GM12892 (cell line): ENCODE measurements at regions not wholly inside any gene's neighbourhood (a gene's known extent, or its start where the extent isn't known, plus 50 kb on each side); places are given as distances from the start of the nearest gene placed in this dataset.

Experiments used
- DNase-seq: peaks from one replicate; pipeline ENCODE4 v3.0.0; 2011; ENCODE audit not compliant: insufficient read length
- FAIRE-seq: peaks from 2 replicates; lab custom pipeline; 2011; peaks lifted over from hg19 to GRCh38; lab: Jason Lieb, UNC
- POLR2A ChIP-seq: IDR thresholded peaks from 2 replicates; pipeline ENCODE4 v1.6.1; 2011; ENCODE audit warnings: low read depth, low read length, control low read depth
- POLR2AphosphoS5 ChIP-seq: IDR thresholded peaks from 2 replicates; pipeline ENCODE4 v1.6.1; 2011; ENCODE audit warnings: low read depth, low read length, control low read depth
- TAF1 ChIP-seq: IDR thresholded peaks from 2 replicates; pipeline ENCODE4 v1.6.1; 2011; ENCODE audit warnings: low read depth, mild to moderate bottlenecking, control low read depth, low read length, borderline replicate concordance

DNA sequence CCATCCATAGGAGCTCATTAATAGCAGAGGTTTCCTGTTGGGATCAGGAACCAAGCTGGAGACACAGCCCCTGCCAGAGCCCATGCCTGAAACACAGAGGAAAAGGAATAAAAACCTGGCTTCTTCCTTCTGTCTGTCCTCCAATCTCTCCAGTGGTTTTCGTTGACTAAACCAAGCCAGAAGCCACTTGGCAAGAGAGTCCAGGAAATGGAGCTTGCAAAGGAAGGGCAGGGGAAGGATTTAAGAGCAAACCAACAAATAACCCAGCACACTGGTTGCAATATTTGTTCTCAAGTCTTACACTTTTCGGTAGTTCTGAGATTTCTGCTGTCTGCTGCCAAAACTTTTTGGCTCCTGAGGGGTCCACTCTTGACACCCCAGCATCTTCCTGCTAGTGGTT is 137.0 kb upstream of the BMP2 start:
- no peak for FAIRE-seq
- no peak for DNase-seq
- TF ChIP-seq TAF1 (no peak), POLR2A (no peak), POLR2AphosphoS5 (no peak)

- FAIRE-seq (no peak), DNase-seq (no peak)
- TF ChIP-seq POLR2A (no peak), TAF1 (no peak), POLR2AphosphoS5 (no peak)
Measured at GRCh38 chr20:6629564-6629963, 137.9 kb upstream of the BMP2 start.

- FAIRE-seq (no peak), DNase-seq (no peak)
- TF ChIP-seq TAF1 (no peak), POLR2AphosphoS5 (no peak), POLR2A (no peak)
Measured at GRCh38 chr20:6626805-6627204, 140.7 kb upstream of the BMP2 start.

DNA sequence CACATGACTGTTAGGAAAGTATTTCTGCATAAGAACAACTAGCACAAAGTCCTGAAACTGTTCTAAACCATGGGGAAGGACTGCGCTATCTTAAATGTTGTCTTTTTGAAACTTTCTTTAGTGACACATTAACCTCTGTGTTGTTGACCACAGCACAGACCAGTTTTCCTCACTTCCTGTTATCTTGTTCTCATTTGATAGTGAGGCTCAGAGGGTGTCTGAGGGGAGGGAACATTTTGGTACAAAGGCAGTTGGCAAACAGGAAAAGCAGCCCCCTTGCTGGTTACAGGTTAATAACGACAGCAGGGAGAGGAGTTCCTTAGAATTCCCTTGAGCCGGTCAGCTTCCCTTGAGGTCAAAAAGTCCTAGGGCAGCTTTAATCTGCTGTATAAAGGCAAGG is 143.5 kb upstream of the BMP2 start:
- no peak for DNase-seq
- FAIRE-seq = no peak
- TF ChIP-seq TAF1 = no peak
- TF ChIP-seq POLR2AphosphoS5 = no peak
- TF ChIP-seq POLR2A = no peak

- no peak for TF ChIP-seq POLR2AphosphoS5
- TF ChIP-seq POLR2A = no peak
- TF ChIP-seq TAF1 = no peak
- FAIRE-seq (no peak), DNase-seq (no peak)
Measured at GRCh38 chr20:6622041-6622440, 145.4 kb upstream of the BMP2 start.

DNA sequence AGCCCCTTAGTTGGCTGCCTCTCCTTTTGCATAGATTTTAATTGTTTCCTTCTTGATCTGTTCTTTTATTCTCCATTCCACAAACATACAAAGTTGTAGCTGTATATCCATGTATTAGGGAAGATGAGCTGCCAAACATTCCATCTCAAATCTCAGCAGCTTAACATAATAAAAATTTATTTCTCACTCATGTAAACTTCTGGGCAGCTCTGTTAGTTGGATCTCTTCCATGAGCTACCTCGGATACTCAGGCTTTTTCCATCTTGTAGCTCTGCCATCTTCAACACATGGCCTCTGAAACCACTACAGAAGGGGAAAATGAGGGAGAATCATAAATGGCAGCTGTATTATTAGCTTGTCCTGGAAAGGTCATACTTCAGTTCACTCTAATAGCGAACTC is 149.4 kb upstream of the BMP2 start:
- TF ChIP-seq POLR2A (no peak), POLR2AphosphoS5 (no peak)
- FAIRE-seq (no peak), DNase-seq (no peak)

DNA sequence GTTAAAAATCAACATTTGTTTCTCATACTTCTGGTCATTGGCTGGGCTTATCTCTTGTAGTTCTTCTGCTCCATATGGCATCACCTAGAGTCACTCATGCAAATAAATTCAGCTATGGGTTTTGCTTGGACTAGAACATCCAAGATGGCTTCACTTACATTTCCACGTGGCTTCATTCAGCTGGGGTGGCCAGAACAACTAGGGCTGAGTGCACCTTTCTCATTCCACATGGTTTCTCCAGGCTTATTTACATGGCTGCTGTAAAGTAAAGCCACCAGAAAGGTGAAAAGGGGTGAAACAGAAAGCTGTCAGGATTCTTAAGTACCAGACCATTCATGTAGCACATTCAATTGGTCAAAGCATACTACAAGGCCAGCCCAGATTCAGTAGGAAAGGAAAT is 151.1 kb upstream of the BMP2 start:
- TF ChIP-seq POLR2A (no peak), POLR2AphosphoS5 (no peak), TAF1 (no peak)
- FAIRE-seq = no peak

DNA sequence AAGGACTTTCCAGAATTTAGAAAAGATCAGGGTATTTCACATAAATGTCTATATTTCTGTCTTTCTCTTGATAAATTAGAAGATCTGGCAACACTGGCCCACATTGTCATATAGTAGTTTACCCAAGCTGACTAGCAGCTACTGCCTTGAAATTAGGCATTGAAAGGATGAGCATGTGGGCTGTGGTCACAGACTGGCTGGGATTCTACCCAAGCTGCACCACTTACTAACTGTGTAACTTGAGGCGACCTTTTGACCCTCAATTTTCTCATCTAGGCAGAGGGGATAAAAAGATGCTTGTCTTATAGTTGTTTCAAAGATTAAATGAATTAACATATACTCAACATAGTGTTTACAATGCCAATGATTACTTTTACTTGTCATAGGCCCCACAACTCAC is 152.7 kb upstream of the BMP2 start:
- no peak for TF ChIP-seq TAF1
- TF ChIP-seq POLR2A = no peak
- no peak for TF ChIP-seq POLR2AphosphoS5
- no peak for DNase-seq
- no peak for FAIRE-seq

More for the DNA sequence above, 151.1 kb upstream of the BMP2 start:
- no peak for DNase-seq

GRCh38 chr20:6613280-6613861 is 154.1 kb upstream of the BMP2 start:
- TF ChIP-seq POLR2A (no peak), TAF1 (no peak), POLR2AphosphoS5 (no peak)
- FAIRE-seq = no peak

DNA sequence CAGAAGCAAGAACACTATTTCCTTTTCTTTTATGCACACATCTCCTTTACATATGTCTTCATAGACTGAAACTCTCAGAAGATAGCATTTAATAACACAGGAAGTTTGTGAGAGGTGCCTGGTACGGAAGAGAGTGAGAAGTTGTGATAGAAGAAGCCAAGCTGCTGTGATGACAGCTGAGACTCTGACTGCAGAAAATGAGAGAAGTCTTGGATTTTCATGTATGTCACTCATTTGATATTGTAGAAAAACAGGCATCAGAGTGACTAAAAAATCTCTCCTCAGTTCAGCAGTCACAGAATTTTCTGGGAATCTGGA is 154.9 kb upstream of the BMP2 start:
- TF ChIP-seq TAF1 (no peak), POLR2AphosphoS5 (no peak), POLR2A (no peak)
- DNase-seq (no peak), FAIRE-seq (no peak)

More at GRCh38 chr20:6613280-6613861, 154.1 kb upstream of the BMP2 start:
- no peak for DNase-seq

GRCh38 chr20:6611911-6612605 is 155.4 kb upstream of the BMP2 start:
- no peak for FAIRE-seq
- no peak for TF ChIP-seq TAF1
- TF ChIP-seq POLR2A = no peak
- TF ChIP-seq POLR2AphosphoS5 = no peak
- no peak for DNase-seq

DNA sequence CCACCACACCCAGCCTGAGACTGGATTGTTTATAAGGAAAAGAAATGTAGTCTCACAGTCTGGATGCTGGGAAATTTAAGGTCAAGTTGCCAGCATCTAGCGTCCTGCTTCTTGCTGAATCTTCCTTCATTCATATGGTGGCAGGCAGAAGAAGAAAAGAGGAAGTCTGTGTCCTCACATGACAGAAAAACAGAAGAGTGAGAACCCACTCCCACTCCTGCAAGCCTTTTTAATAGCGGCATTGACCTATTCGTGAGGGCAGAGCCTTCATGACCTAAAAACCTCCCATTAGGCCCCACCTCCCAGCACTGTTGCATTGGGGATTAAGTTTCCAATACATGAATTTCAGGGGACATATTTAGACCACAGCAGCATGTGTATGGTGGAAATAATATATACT is 160.8 kb upstream of the BMP2 start:
- DNase-seq = no peak
- no peak for FAIRE-seq
- no peak for TF ChIP-seq TAF1
- TF ChIP-seq POLR2A = no peak
- TF ChIP-seq POLR2AphosphoS5 = no peak
